NB4 (cell line): ENCODE measurements at regions not wholly inside any gene's neighbourhood (a gene's known extent, or its start where the extent isn't known, plus 50 kb on each side); places are given as distances from the start of the nearest gene placed in this dataset.

Experiments
- CTCF ChIP-seq: IDR thresholded peaks from one replicate; pipeline ENCODE4 v1.5.1; 2012; ENCODE audit warnings: low read depth, low read length
- TF ChIP-seq, protein P1 (sequence below): IDR thresholded peaks from 2 replicates; pipeline ENCODE4 v1.6.1; 2011; ENCODE audit warnings: low read depth, low read length

DNA sequence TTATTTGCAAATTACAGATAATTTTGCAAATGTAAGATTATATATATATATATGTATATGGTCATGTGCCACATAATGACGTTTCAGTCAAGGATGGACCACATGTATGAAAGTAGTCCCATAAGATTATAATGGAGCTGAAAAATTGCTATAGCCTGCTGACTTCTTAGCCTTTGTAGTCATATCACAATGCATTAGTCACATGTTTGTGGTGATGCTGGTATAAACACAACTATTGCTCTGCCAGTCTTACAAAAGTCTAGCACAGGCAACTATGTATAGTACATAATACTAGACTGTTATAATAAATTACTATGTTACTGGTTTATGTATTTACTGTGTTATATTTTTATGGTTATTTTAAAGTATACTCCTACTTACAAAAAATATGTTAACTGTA lies 444.3 kb downstream of the KCNJ2 start:
- no peak for TF ChIP-seq CTCF
- TF ChIP-seq, protein P1, sequence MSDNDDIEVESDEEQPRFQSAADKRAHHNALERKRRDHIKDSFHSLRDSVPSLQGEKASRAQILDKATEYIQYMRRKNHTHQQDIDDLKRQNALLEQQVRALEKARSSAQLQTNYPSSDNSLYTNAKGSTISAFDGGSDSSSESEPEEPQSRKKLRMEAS, result no peak
